ENCODE measurements at regions not wholly inside any gene's neighbourhood (a gene's known extent, or its start where the extent isn't known, plus 50 kb on each side); places are given as distances from the start of the nearest gene placed in this dataset.

DNA sequence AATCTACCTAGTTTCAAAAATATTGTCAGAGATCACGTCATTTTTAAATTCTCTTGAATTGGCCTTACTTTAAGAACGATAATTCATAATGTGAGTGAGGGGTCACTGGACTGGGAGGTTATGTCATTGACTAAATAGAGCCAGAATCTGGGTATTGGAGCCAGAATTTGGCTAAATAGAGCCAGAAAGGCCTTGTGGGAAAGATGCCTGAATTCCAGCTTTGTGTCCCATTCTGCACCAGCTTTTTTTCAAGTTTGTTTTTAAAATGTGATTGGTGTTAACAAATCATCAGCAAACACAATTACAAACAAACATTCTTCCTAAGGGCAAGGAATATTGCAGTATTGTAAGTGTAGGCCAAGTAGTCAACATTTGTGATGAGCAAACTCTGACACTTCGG is 233.2 kb upstream of the PRKCQ start:
- ChIA-PET POLR2A (no interaction called here), CTCF (no interaction called here)
- DNase-seq (ENCODE audit: low spot score), result no peak
- H3K36me3 Mint-ChIP-seq, result peaks cover 44% of the 10 kb centered on the region
- peak overlapping the region; percentile 38 for H3K27ac Mint-ChIP-seq
- H3K4me1 Mint-ChIP-seq, result peaks cover 55% of the 10 kb centered on the region
- no peak for ATAC-seq
- no peak for TF ChIP-seq SMAD3 (CRISPR knock-in tag; IDR thresholded peaks at IDR 0.05; ENCODE audit: borderline replicate concordance)
- peaks cover 3% of the 10 kb centered on the region; the same call in 1 of the 2 replicates for H3K27me3 Mint-ChIP-seq (ENCODE audit: low read depth)
- H3K4me3 Mint-ChIP-seq, result no peak overlapping the region
- peaks cover 34% of the 10 kb centered on the region for H3K9me3 Mint-ChIP-seq

DNA sequence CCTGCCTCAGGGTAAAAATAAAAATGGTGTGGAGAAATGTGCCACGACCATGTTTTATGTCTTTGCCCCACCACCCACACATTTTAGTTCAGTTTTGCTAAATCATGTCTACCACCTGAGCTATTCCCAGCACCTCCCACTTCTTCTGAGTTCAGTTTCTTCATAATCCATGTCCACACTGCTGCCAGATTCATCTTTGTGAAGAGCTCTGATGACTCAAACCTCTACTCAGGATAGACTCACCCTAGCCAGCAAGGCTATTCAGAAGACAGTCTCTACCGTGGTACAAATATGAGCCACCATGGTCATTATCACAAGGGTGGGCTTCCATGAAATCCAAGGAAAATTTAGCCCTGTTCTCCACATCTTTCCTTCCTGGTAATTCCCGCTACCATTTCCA is 231.1 kb upstream of the PRKCQ start:
- Mint-ChIP-seq H3K27ac (no peak overlapping the region), H3K4me1 (peaks cover 44% of the 10 kb centered on the region), H3K36me3 (peaks cover 56% of the 10 kb centered on the region), H3K9me3 (peaks cover 45% of the 10 kb centered on the region), H3K4me3 (no peak overlapping the region), H3K27me3 (ENCODE audit: low read depth) (peaks cover 3% of the 10 kb centered on the region; the same call in 1 of the 2 replicates)
- ATAC-seq (no peak), DNase-seq (ENCODE audit: low spot score) (no peak)
- ChIA-PET CTCF (no interaction called here), POLR2A (no interaction called here)
- TF ChIP-seq, protein P1, sequence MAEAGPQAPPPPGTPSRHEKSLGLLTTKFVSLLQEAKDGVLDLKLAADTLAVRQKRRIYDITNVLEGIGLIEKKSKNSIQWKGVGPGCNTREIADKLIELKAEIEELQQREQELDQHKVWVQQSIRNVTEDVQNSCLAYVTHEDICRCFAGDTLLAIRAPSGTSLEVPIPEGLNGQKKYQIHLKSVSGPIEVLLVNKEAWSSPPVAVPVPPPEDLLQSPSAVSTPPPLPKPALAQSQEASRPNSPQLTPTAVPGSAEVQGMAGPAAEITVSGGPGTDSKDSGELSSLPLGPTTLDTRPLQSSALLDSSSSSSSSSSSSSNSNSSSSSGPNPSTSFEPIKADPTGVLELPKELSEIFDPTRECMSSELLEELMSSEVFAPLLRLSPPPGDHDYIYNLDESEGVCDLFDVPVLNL (CRISPR knock-in tag; IDR thresholded peaks at IDR 0.05; ENCODE audit: borderline replicate concordance, low read depth), result no peak
- TF ChIP-seq, protein P2, sequence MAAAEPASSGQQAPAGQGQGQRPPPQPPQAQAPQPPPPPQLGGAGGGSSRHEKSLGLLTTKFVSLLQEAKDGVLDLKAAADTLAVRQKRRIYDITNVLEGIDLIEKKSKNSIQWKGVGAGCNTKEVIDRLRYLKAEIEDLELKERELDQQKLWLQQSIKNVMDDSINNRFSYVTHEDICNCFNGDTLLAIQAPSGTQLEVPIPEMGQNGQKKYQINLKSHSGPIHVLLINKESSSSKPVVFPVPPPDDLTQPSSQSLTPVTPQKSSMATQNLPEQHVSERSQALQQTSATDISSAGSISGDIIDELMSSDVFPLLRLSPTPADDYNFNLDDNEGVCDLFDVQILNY (CRISPR knock-in tag; IDR thresholded peaks at IDR 0.05), result no peak
- TF ChIP-seq, protein P3, sequence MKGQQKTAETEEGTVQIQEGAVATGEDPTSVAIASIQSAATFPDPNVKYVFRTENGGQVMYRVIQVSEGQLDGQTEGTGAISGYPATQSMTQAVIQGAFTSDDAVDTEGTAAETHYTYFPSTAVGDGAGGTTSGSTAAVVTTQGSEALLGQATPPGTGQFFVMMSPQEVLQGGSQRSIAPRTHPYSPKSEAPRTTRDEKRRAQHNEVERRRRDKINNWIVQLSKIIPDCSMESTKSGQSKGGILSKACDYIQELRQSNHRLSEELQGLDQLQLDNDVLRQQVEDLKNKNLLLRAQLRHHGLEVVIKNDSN (CRISPR knock-in tag; IDR thresholded peaks at IDR 0.05), result no peak
- no peak for TF ChIP-seq SOX15 (CRISPR knock-in tag; IDR thresholded peaks at IDR 0.05)
- TF ChIP-seq PRRX2 (CRISPR knock-in tag; IDR thresholded peaks at IDR 0.05), result no peak
- TF ChIP-seq, protein P4, sequence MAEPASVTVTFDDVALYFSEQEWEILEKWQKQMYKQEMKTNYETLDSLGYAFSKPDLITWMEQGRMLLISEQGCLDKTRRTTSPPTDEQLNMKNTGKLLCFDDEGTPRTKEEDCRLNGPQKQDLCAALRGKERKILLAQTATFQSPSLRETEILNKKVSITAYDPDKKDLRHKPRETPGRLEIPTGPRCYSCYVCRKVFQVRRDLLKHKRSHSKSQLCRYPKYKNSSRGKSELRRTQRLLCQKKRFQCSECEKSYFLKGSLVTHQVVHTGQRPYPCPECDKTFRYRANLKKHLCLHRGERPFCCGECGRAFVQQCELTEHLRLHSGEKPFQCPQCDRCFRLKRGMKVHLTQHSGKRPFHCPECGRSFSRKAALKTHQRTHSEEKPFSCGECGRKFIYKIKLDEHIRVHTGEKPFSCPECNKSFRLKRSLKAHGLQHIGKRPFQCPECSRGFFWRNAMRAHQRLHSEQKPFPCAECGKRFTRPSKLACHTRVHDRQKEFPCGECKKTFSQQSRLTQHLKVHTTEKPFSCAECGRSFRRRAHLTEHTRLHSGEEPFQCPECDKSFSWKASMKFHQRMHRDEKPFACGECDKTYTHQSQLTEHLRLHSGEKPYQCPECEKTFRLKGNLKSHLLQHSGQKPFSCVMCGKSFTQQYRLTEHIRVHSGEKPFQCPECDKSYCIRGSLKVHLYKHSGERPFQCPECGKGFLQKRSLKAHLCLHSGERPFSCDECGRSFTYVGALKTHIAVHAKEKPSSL (CRISPR knock-in tag; conservative IDR thresholded peaks at IDR 0.05), result no peak
- TF ChIP-seq ZNF232 (CRISPR knock-in tag; IDR thresholded peaks at IDR 0.05), result no peak
- TF ChIP-seq NR2C2 (CRISPR knock-in tag; IDR thresholded peaks at IDR 0.05), result no peak
- no peak for TF ChIP-seq JUN (CRISPR knock-in tag; IDR thresholded peaks at IDR 0.05)
- no peak for TF ChIP-seq FOXP1 (CRISPR knock-in tag; IDR thresholded peaks at IDR 0.05; ENCODE audit: borderline replicate concordance)
- no peak for TF ChIP-seq GTF2I (CRISPR knock-in tag; conservative IDR thresholded peaks at IDR 0.05)
- TF ChIP-seq ZNF671 (CRISPR knock-in tag; IDR thresholded peaks at IDR 0.05), result no peak
- TF ChIP-seq, protein P5, sequence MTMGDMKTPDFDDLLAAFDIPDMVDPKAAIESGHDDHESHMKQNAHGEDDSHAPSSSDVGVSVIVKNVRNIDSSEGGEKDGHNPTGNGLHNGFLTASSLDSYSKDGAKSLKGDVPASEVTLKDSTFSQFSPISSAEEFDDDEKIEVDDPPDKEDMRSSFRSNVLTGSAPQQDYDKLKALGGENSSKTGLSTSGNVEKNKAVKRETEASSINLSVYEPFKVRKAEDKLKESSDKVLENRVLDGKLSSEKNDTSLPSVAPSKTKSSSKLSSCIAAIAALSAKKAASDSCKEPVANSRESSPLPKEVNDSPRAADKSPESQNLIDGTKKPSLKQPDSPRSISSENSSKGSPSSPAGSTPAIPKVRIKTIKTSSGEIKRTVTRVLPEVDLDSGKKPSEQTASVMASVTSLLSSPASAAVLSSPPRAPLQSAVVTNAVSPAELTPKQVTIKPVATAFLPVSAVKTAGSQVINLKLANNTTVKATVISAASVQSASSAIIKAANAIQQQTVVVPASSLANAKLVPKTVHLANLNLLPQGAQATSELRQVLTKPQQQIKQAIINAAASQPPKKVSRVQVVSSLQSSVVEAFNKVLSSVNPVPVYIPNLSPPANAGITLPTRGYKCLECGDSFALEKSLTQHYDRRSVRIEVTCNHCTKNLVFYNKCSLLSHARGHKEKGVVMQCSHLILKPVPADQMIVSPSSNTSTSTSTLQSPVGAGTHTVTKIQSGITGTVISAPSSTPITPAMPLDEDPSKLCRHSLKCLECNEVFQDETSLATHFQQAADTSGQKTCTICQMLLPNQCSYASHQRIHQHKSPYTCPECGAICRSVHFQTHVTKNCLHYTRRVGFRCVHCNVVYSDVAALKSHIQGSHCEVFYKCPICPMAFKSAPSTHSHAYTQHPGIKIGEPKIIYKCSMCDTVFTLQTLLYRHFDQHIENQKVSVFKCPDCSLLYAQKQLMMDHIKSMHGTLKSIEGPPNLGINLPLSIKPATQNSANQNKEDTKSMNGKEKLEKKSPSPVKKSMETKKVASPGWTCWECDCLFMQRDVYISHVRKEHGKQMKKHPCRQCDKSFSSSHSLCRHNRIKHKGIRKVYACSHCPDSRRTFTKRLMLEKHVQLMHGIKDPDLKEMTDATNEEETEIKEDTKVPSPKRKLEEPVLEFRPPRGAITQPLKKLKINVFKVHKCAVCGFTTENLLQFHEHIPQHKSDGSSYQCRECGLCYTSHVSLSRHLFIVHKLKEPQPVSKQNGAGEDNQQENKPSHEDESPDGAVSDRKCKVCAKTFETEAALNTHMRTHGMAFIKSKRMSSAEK (CRISPR knock-in tag; IDR thresholded peaks at IDR 0.05; ENCODE audit: borderline replicate concordance), result no peak
- TF ChIP-seq IRF2 (CRISPR knock-in tag; IDR thresholded peaks at IDR 0.05; ENCODE audit: borderline replicate concordance, low read depth), result no peak
